Ovary (tissue), 7 donors: ENCODE measurements at regions not wholly inside any gene's neighbourhood (a gene's known extent, or its start where the extent isn't known, plus 50 kb on each side); places are given as distances from the start of the nearest gene placed in this dataset.

ENCODE experiments used
- DNase-seq, 5 donors: peaks; one replicate each; pipeline ENCODE4 v3.0.0-alpha.2; 2019 to 2020
- H3K27ac ChIP-seq, 2 donors: fragments of 200-600 bp; one replicate each; pipeline versions ENCODE4 v1.5.1 to v1.8.0; 2019 to 2022
- H3K27me3 ChIP-seq: fragments of 200-600 bp; one replicate; pipeline ENCODE4 v1.8.0; 2022
- H3K36me3 ChIP-seq: fragments of 200-600 bp; sonication (generic); one replicate; pipeline ENCODE4 v1.5.1; 2019
- H3K4me1 ChIP-seq: one replicate; pipeline ENCODE4 v1.8.1; 2013; ENCODE audit warnings: mild to moderate bottlenecking, moderate library complexity; ENCODE audit not compliant: insufficient read depth
- H3K4me3 ChIP-seq: fragments of 200-600 bp; sonication (generic); one replicate; pipeline ENCODE4 v1.5.1; 2017
- H3K9me3 ChIP-seq, 2 donors: fragments of 200-600 bp in 1 of 2; sonication (generic) in 1 of 2; one replicate each; pipeline versions ENCODE4 v1.5.1 to v1.8.1; 2013 to 2019; ENCODE audit warnings: mild to moderate bottlenecking in 1 of 2, moderate library complexity in 1 of 2
- EP300 ChIP-seq: sonication (generic); formaldehyde crosslinking; IDR thresholded peaks from one replicate; pipeline ENCODE4 v1.6.1; 2017; ENCODE audit warnings: antibody characterized with exemption
- POLR2A ChIP-seq: fragments of 450-650 bp; IDR thresholded peaks from one replicate; pipeline ENCODE4 v1.6.1; 2017; ENCODE audit warnings: antibody characterized with exemption, mild to moderate bottlenecking, moderate library complexity
- WGBS, 3 donors: extraction: QIAGEN DNeasy Blood & Tissue Kit in 1 of 3; methylation state at CpG; one replicate each; pipeline versions ENCODE4 v1.1.5 to v1.1.7; 2013 to 2017; 5-methylcytosine and 5-hydroxymethylcytosine counted together
- intact Hi-C, 4 donors: fragments of 100-400 bp; cut with DNase I; formaldehyde crosslinking; loops; one replicate each; pipeline versions ENCODE4 v1.11.0 to v1.15.1; 2022 to 2023
- TF ChIP-seq, protein P1 (sequence below), 3 donors: fragments of 450-650 bp in 2 of 3; fragments of 200-600 bp in 1 of 3; IDR thresholded peaks; one replicate each; pipeline versions ENCODE4 v1.5.1 to v1.8.0; 2016 to 2022; ENCODE audit warnings: antibody characterized with exemption in 3 of 3, mild to moderate bottlenecking in 1 of 3
- donor health status: DM: no; HTN: no; CAD: no; lungs with moderate emphysema.
- donor health status: DM: no; HTN: no; CAD: no.
- donor health status: Bipolar disorder and iron deficiency.
- donor health status: DM: no; HTN: no; CAD: no.
- donor health status: DM: yes; HTN: yes; CAD: no.

GRCh38 chr3:23709987-23710386 lies 95.8 kb upstream of the UBE2E1 start:
- intact Hi-C loops = no loop called here
- TF ChIP-seq POLR2A = no peak
- TF ChIP-seq, protein P1, sequence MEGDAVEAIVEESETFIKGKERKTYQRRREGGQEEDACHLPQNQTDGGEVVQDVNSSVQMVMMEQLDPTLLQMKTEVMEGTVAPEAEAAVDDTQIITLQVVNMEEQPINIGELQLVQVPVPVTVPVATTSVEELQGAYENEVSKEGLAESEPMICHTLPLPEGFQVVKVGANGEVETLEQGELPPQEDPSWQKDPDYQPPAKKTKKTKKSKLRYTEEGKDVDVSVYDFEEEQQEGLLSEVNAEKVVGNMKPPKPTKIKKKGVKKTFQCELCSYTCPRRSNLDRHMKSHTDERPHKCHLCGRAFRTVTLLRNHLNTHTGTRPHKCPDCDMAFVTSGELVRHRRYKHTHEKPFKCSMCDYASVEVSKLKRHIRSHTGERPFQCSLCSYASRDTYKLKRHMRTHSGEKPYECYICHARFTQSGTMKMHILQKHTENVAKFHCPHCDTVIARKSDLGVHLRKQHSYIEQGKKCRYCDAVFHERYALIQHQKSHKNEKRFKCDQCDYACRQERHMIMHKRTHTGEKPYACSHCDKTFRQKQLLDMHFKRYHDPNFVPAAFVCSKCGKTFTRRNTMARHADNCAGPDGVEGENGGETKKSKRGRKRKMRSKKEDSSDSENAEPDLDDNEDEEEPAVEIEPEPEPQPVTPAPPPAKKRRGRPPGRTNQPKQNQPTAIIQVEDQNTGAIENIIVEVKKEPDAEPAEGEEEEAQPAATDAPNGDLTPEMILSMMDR (IDR thresholded peaks at IDR 0.05) = no peak
- TF ChIP-seq EP300 = no peak
- Histone ChIP-seq H3K36me3 (no peaks in the 10 kb centered on the region), H3K4me1 (peaks cover 7% of the 10 kb centered on the region), H3K27ac (no peak overlapping the region), H3K27me3 (no peaks in the 10 kb centered on the region), H3K9me3 (no peaks in the 10 kb centered on the region), H3K4me3 (no peak overlapping the region)
- no peak for DNase-seq
- WGBS, 3 donors = 53 to 62% (median 56%) methylated on average over 2 of the region's 2 CpGs

GRCh38 chr3:23710555-23710954 lies 95.2 kb upstream of the UBE2E1 start:
- Histone ChIP-seq H3K36me3 (no peaks in the 10 kb centered on the region), H3K27me3 (no peaks in the 10 kb centered on the region), H3K9me3 (no peaks in the 10 kb centered on the region), H3K4me3 (no peak overlapping the region), H3K4me1 (peaks cover 7% of the 10 kb centered on the region), H3K27ac (no peak overlapping the region)
- TF ChIP-seq EP300 (no peak), POLR2A (no peak)
- TF ChIP-seq, protein P1 (IDR thresholded peaks at IDR 0.05) = no peak
- WGBS, 3 donors = 22 to 31% (median 24%) methylated on average over 9 of the region's 9 CpGs
- intact Hi-C loops = no loop called here
- DNase-seq = peak; percentile 37 to 68 (median 44)

DNA sequence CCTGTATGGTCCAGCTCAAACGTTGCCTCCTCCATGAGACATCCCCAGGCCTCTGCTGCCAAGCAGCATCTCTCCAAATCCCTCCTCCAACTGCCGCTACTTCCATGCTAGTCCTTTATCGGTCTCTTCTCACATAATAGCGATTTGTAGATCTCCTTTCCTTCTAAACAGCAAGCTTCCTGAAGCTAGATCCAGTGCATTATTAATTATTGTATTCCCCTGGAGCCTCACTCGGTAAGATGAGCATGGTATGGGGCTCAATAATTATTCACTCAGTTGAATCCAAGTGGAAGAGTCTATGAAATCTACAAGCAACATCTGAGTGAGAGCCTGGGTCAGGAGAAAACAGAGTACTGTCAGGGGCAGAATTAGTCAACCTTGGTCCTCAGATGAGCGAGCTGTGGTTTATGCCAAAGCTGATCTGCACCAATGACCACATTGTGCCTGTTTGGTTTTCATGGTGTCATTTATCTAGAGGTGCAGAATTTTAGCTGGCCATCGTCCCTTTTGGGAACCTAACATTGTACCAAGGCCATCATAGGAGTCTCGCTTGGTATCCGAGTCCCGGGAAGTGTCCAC lies 93.8 kb upstream of the UBE2E1 start:
- 75 to 91% (median 87%) methylated on average over 10 of the region's 10 CpGs for WGBS, 3 donors
- no peak overlapping the region for H3K4me3 ChIP-seq
- no peak for DNase-seq
- H3K27ac ChIP-seq = no peak overlapping the region
- H3K9me3 ChIP-seq = no peaks in the 10 kb centered on the region
- intact Hi-C loops = no loop called here
- H3K27me3 ChIP-seq = no peaks in the 10 kb centered on the region
- peaks cover 7% of the 10 kb centered on the region for H3K4me1 ChIP-seq
- no peak for TF ChIP-seq EP300
- TF ChIP-seq POLR2A = no peak
- TF ChIP-seq, protein P1 (IDR thresholded peaks at IDR 0.05) = no peak
- no peaks in the 10 kb centered on the region for H3K36me3 ChIP-seq

GRCh38 chr3:23712656-23713559 lies 92.8 kb upstream of the UBE2E1 start:
- WGBS, 3 donors = 7 to 9% (median 7%) methylated on average over 9 of the region's 9 CpGs
- DNase-seq = peak; percentile 54 to 65 (median 55)
- no peaks in the 10 kb centered on the region for H3K9me3 ChIP-seq
- H3K27ac ChIP-seq = no peak overlapping the region
- H3K36me3 ChIP-seq = no peaks in the 10 kb centered on the region
- H3K27me3 ChIP-seq = no peaks in the 10 kb centered on the region
- intact Hi-C loops = no loop called here
- TF ChIP-seq, protein P1 (IDR thresholded peaks at IDR 0.05) = peak in 1 of 3 donors; percentile 14
- no peak for TF ChIP-seq POLR2A
- H3K4me1 ChIP-seq = peaks cover 7% of the 10 kb centered on the region
- no peak overlapping the region for H3K4me3 ChIP-seq
